Stimulated activated CD4-positive, alpha-beta T cell treated with anti-CD3 and anti-CD28 coated beads, Interleukin-2, amount 100 ng/mL, for 4 hours (primary cell): ENCODE measurements at regions not wholly inside any gene's neighbourhood (a gene's known extent, or its start where the extent isn't known, plus 50 kb on each side); places are given as distances from the start of the nearest gene placed in this dataset.
"Not testable (repeated sequence)": the region's sequence is repeated elsewhere in the genome, so short reads cannot be mapped to it uniquely, and the experiment has no call there.

Experiments
- DNase-seq: peaks from one replicate; pipeline ENCODE4 v3.0.0-alpha.2; 2020; ENCODE audit warnings: low read depth

- no peak for DNase-seq
Measured at GRCh38 chr12:9367828-9368227, 159.6 kb upstream of the PZP start.

- no peak for DNase-seq
Measured at GRCh38 chr12:9367201-9367600, 159.0 kb upstream of the PZP start.

GRCh38 chr12:9365296-9365695 is 157.1 kb upstream of the PZP start:
- no peak for DNase-seq

- no peak for DNase-seq
Measured at GRCh38 chr12:9364224-9365176, 156.3 kb upstream of the PZP start.

- DNase-seq, result no peak
Measured at GRCh38 chr12:9363145-9363544, 154.9 kb upstream of the PZP start.

- DNase-seq, result no peak
Measured at GRCh38 chr12:9361879-9362326, 153.7 kb upstream of the PZP start.

GRCh38 chr12:9354009-9354754 is 146.0 kb upstream of the PZP start:
- not testable (repeated sequence) for DNase-seq

- no peak for DNase-seq
Measured at GRCh38 chr12:9351136-9351535, 142.9 kb upstream of the PZP start.

- DNase-seq, result no peak
Measured at GRCh38 chr12:9349888-9350885, 142.0 kb upstream of the PZP start.

GRCh38 chr12:9348906-9349518 is 140.8 kb upstream of the PZP start:
- DNase-seq, result no peak

GRCh38 chr12:9347328-9348127 is 139.3 kb upstream of the PZP start:
- no peak for DNase-seq

- no peak for DNase-seq
Measured at GRCh38 chr12:9346866-9347327, 138.7 kb upstream of the PZP start.

- DNase-seq, result no peak
Measured at GRCh38 chr12:9345171-9345570, 137.0 kb upstream of the PZP start.

- no peak for DNase-seq
Measured at GRCh38 chr12:9344541-9344940, 136.3 kb upstream of the PZP start.

GRCh38 chr12:9343731-9344130 is 135.5 kb upstream of the PZP start:
- no peak for DNase-seq

GRCh38 chr12:9342614-9343353 is 134.6 kb upstream of the PZP start:
- DNase-seq, result no peak

- no peak for DNase-seq
Measured at GRCh38 chr12:9341260-9341585, 133.0 kb upstream of the PZP start.

GRCh38 chr12:9340422-9341259 is 132.4 kb upstream of the PZP start:
- no peak for DNase-seq

GRCh38 chr12:9337656-9338055 is 129.5 kb upstream of the PZP start:
- DNase-seq, result no peak
